SJSA1 (cell line): ENCODE measurements at regions not wholly inside any gene's neighbourhood (a gene's known extent, or its start where the extent isn't known, plus 50 kb on each side); places are given as distances from the start of the nearest gene placed in this dataset.
A peak's percentile ranks its signal among the peaks of the same experiment; 100 is the strongest.

ENCODE experiments used
- DNase-seq, 2 experiments: peaks; one replicate each; pipeline ENCODE4 v3.0.0-alpha.2; 2015 to 2020; ENCODE audit warnings: low spot score in 2 of 2, low read depth in 1 of 2
- H3K27ac ChIP-seq: fragments of 250-450 bp; sonication (Bioruptor Pico); 2 replicates; pipeline ENCODE4 v1.5.1; 2020; ENCODE audit warnings: mild to moderate bottlenecking, moderate library complexity
- H3K27me3 ChIP-seq: fragments of 250-450 bp; sonication (Bioruptor Pico); replicated peaks from 2 replicates; pipeline ENCODE4 v1.5.1; 2020; ENCODE audit warnings: mild to moderate bottlenecking, moderate library complexity
- H3K36me3 ChIP-seq: fragments of 250-450 bp; sonication (Bioruptor Pico); 2 replicates; pipeline ENCODE4 v1.5.1; 2020; ENCODE audit warnings: mild to moderate bottlenecking
- H3K4me1 ChIP-seq: fragments of 250-450 bp; sonication (Bioruptor Pico); replicated peaks from 2 replicates; pipeline ENCODE4 v1.6.1; 2021; ENCODE audit warnings: mild to moderate bottlenecking
- H3K4me3 ChIP-seq: fragments of 250-450 bp; sonication (Bioruptor Pico); 2 replicates; pipeline ENCODE4 v1.5.1; 2020; ENCODE audit warnings: mild to moderate bottlenecking
- H3K9me3 ChIP-seq: fragments of 250-450 bp; sonication (Bioruptor Pico); replicated peaks from 2 replicates; pipeline ENCODE4 v1.5.1; 2020; ENCODE audit warnings: mild to moderate bottlenecking

DNA sequence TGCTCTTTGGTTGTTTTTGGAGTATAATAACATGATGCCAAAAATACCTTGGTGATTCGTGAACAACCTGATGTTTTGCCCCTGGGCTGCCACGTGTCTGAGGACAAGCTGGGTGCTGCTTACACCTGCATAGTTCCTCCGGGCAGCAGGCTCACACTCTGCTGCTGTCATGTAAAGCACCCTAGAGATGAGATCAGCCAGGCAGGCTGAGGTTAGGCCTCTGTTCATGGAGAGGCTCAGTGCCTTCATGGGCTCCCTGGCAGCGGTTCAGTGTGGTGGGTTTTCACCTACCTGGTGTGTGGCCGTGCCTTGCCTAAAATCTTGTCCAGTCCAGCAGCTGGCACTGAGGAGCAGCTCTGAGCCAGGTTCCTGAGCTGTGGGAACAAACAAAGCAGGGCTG, 60.1 kb upstream of the TAGAP start:
- H3K4me3 ChIP-seq, result no peak overlapping the region
- H3K27ac ChIP-seq, result no peak overlapping the region
- no peak for DNase-seq
- H3K36me3 ChIP-seq, result no peaks in the 10 kb centered on the region
- H3K27me3 ChIP-seq, result no peaks in the 10 kb centered on the region
- H3K4me1 ChIP-seq, result peaks cover 24% of the 10 kb centered on the region
- no peaks in the 10 kb centered on the region for H3K9me3 ChIP-seq

- Histone ChIP-seq H3K4me3 (no peak overlapping the region), H3K9me3 (no peaks in the 10 kb centered on the region), H3K27ac (no peak overlapping the region), H3K4me1 (peaks cover 21% of the 10 kb centered on the region), H3K36me3 (no peaks in the 10 kb centered on the region), H3K27me3 (no peaks in the 10 kb centered on the region)
- peak; percentile 64 to 71 for DNase-seq
Measured at GRCh38 chr6:159104163-159104925, 59.6 kb upstream of the TAGAP start.

- no peak for DNase-seq
- Histone ChIP-seq H3K27ac (no peak overlapping the region), H3K27me3 (no peaks in the 10 kb centered on the region), H3K36me3 (no peaks in the 10 kb centered on the region), H3K9me3 (no peaks in the 10 kb centered on the region), H3K4me1 (peaks cover 21% of the 10 kb centered on the region), H3K4me3 (no peak overlapping the region)
Measured at GRCh38 chr6:159103396-159104162, 58.8 kb upstream of the TAGAP start.

DNA sequence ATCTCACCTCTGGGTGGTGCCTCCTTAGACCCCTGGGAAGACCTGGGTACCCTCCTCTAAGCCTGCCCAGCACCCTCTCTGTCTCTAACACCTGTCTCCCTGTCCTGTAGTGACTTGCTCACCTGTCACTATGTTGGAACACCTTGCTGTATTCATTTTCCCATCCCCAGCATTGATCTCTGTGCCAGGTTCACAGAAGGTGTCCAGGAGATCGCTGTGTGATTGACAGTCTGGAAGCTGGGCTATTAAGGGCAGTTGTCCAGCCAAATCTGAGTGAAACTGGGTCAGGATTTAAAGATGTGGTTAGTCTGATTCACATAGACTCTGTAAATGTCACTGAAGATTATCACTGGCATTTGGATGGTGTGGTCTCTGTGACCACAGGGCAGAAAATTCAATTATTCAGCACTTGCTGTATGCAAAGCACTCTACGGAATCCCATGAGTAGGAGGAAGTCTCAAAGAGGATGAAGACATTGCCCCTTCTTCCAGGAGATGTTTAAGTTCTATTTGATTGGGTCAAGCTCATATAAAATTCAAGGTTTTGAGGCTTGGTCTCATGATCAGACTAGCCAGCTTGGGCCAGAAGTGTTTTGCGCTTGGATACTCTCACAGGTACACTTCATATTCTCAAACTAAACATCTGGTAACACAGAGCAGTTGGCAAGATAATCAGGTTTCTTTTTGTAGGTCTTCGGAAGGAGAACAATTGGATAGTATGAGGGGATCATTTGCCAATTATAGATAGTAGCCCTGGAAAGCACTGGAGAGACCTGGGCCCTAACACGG, 57.8 kb upstream of the TAGAP start:
- H3K9me3 ChIP-seq, result no peaks in the 10 kb centered on the region
- no peak for DNase-seq
- no peak overlapping the region for H3K4me3 ChIP-seq
- no peaks in the 10 kb centered on the region for H3K36me3 ChIP-seq
- no peaks in the 10 kb centered on the region for H3K27me3 ChIP-seq
- H3K27ac ChIP-seq, result no peak overlapping the region
- H3K4me1 ChIP-seq, result peaks cover 21% of the 10 kb centered on the region

GRCh38 chr6:159101656-159102055, 56.9 kb upstream of the TAGAP start:
- H3K27ac ChIP-seq, result no peak overlapping the region
- H3K36me3 ChIP-seq, result no peaks in the 10 kb centered on the region
- H3K4me1 ChIP-seq, result peaks cover 23% of the 10 kb centered on the region
- no peaks in the 10 kb centered on the region for H3K27me3 ChIP-seq
- no peaks in the 10 kb centered on the region for H3K9me3 ChIP-seq
- H3K4me3 ChIP-seq, result no peak overlapping the region
- DNase-seq, result no peak

DNA sequence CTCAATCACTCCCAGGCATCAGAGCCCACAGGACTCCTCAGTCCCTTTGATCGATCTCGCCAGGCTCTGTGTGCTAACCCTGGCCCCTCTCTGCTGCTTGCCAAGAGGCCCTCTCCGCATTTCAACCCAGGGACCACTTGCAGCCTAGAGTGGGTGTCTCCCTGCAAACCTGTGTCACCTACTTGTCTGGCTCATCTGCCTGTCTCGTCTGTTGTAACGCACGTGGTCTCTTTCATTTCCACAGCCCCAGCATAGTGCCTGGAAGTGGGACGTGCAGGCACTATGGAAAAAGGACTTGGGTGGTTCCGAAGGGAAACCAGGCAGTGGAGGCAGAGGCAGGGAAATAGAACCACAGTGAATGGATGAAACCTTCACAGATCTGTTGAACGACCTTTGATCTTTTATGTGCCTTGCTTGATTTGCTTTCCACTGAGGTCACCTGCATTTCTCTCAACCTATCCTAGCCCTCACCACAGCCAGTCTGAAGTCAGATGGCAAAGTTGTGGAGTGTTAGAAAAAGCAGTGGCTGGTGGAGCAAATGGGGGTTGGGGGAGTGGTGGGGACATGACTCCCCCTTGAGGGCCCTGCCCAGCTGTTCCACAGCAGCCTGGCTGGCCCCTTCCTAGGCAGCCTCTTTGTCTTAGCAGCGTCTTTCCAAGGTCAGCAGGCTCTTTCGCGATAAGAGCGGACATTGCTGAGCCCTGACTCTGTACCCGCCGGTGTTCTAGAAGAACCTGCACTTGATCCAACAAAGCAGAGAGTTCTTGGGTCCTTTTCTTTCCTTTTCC, 55.8 kb upstream of the TAGAP start:
- Histone ChIP-seq H3K27ac (no peak overlapping the region), H3K27me3 (no peaks in the 10 kb centered on the region), H3K4me3 (no peak overlapping the region), H3K4me1 (peaks cover 26% of the 10 kb centered on the region), H3K36me3 (no peaks in the 10 kb centered on the region), H3K9me3 (no peaks in the 10 kb centered on the region)
- DNase-seq, result no peak

GRCh38 chr6:159099961-159100360, 55.2 kb upstream of the TAGAP start:
- no peak for DNase-seq
- H3K27ac ChIP-seq, result no peak overlapping the region

DNA sequence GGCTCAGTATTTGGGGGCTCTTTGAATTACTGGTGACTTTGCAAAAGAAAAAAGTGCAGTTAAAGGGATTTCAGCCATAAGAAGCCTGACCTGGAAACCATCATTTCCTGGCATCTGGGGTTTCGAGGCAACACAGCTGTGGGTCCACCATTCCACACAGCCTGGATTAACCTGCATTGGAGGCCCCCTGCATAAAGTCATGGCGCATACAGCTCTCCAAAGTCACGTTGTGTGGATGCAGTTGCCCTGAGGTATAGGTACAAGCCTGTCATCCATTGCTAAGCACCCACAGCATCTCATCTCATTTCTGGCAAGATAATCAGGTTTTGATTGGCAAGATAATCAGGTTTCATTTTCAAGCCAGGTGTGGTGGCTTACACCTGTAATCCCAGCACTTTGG, 54.5 kb upstream of the TAGAP start:
- no peak for DNase-seq
- no peaks in the 10 kb centered on the region for H3K36me3 ChIP-seq
- peaks cover 17% of the 10 kb centered on the region for H3K4me1 ChIP-seq
- H3K4me3 ChIP-seq, result no peak overlapping the region
- H3K27ac ChIP-seq, result no peak overlapping the region
- H3K27me3 ChIP-seq, result no peaks in the 10 kb centered on the region
- H3K9me3 ChIP-seq, result no peaks in the 10 kb centered on the region

More at GRCh38 chr6:159099961-159100360, 55.2 kb upstream of the TAGAP start:
- peaks cover 20% of the 10 kb centered on the region for H3K4me1 ChIP-seq
- H3K4me3 ChIP-seq, result no peak overlapping the region
- H3K36me3 ChIP-seq, result no peaks in the 10 kb centered on the region
- no peaks in the 10 kb centered on the region for H3K27me3 ChIP-seq
- H3K9me3 ChIP-seq, result no peaks in the 10 kb centered on the region

GRCh38 chr6:159098636-159099106, 53.9 kb upstream of the TAGAP start:
- Histone ChIP-seq H3K27me3 (no peaks in the 10 kb centered on the region), H3K27ac (no peak overlapping the region), H3K4me3 (no peak overlapping the region), H3K9me3 (no peaks in the 10 kb centered on the region), H3K4me1 (peaks cover 12% of the 10 kb centered on the region; the same call in 1 of the 2 replicates), H3K36me3 (no peaks in the 10 kb centered on the region)
- no peak for DNase-seq

- peaks cover 12% of the 10 kb centered on the region; the same call in 1 of the 2 replicates for H3K4me1 ChIP-seq
- H3K36me3 ChIP-seq, result no peaks in the 10 kb centered on the region
- no peak overlapping the region for H3K27ac ChIP-seq
- H3K27me3 ChIP-seq, result no peaks in the 10 kb centered on the region
- no peaks in the 10 kb centered on the region for H3K9me3 ChIP-seq
- no peak for DNase-seq
- no peak overlapping the region for H3K4me3 ChIP-seq
Measured at GRCh38 chr6:159097256-159097655, 52.5 kb upstream of the TAGAP start.

GRCh38 chr6:159095616-159096015, 50.8 kb upstream of the TAGAP start:
- Histone ChIP-seq H3K4me1 (peaks cover 12% of the 10 kb centered on the region; the same call in 1 of the 2 replicates), H3K27ac (no peak overlapping the region), H3K4me3 (no peak overlapping the region), H3K36me3 (no peaks in the 10 kb centered on the region), H3K9me3 (no peaks in the 10 kb centered on the region), H3K27me3 (no peaks in the 10 kb centered on the region)
- DNase-seq, result no peak

DNA sequence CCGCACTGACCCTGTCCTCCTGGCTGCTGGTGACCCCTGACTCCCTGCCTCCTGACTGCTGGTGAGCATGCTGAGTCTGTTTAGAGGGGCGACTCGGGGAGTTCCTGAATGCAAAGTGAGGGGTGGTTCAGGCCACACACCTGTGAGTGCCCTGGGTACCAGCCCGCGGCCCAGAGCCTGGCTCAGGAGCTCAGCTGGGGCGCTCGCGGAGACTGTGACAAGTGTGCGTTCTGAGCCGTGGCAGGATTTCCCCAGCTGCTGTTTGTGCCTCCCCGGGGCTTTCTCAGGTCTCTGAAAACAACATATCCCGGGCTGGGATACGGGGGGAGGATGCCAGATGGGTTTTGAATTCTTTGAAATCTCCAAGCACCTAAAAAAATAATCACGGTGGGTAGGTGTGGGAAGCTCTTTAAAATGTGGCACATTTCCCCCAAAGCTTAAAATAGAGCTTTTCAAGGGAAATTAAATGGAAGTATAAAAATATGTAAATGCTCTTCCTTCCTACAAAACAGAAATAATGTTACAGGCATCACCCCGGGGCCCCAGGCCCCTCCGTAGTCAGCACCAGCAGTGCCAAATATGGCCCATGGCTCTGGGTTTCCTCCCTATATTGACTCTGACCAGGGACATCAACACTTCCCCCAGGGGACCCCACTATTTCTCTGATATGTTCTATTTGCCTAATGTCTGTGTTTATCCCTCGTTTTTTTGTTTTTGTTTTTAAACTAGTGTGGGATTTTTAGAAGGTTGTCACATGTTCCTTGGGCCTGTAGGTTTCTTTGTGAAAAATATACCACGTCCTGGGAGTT, 49.9 kb upstream of the TAGAP start:
- Histone ChIP-seq H3K27ac (no peak overlapping the region), H3K4me3 (no peak overlapping the region), H3K9me3 (no peaks in the 10 kb centered on the region), H3K36me3 (no peaks in the 10 kb centered on the region), H3K27me3 (no peaks in the 10 kb centered on the region), H3K4me1 (peaks cover 12% of the 10 kb centered on the region; the same call in 1 of the 2 replicates)
- no peak for DNase-seq
